SU-DHL-6 (cell line): ENCODE measurements at regions not wholly inside any gene's neighbourhood (a gene's known extent, or its start where the extent isn't known, plus 50 kb on each side); places are given as distances from the start of the nearest gene placed in this dataset.

ENCODE experiments used
- EZH2phosphoT487 ChIP-seq: fragments of 200-600 bp; sonication (generic), shearing (Covaris generic); conservative IDR thresholded peaks from 2 replicates; pipeline ENCODE4 v1.6.1; 2018; ENCODE audit warnings: mild to moderate bottlenecking, antibody characterized with exemption, low read length, moderate library complexity, mixed read lengths
- TF ChIP-seq, protein P1 (sequence below): fragments of 200-600 bp; sonication (generic); IDR thresholded peaks from one replicate; pipeline ENCODE4 v1.5.1; 2017; ENCODE audit warnings: antibody characterized with exemption, mild to moderate bottlenecking, low read length, moderate library complexity; ENCODE audit not compliant: insufficient read depth, poor library complexity, severe bottlenecking

DNA sequence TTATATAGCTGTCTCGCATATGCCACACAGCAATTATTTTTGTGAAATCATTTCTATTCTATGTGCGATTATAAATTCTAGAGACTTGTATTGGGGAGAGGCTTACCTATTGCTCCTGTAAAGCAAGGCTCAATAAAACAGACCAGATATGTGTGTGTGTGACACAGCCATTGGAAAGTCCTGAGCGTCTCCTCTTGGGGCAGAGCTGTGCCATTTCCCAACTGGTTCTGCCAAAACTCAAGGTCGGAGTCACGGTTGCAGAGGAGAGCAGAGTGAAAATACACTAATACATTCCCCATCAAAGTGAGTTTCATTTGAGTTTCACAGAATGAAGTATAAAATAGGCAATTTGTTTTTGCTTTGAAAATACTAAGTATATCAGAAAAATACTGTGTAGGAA, 567.4 kb upstream of the FZD8 start:
- TF ChIP-seq, protein P1, sequence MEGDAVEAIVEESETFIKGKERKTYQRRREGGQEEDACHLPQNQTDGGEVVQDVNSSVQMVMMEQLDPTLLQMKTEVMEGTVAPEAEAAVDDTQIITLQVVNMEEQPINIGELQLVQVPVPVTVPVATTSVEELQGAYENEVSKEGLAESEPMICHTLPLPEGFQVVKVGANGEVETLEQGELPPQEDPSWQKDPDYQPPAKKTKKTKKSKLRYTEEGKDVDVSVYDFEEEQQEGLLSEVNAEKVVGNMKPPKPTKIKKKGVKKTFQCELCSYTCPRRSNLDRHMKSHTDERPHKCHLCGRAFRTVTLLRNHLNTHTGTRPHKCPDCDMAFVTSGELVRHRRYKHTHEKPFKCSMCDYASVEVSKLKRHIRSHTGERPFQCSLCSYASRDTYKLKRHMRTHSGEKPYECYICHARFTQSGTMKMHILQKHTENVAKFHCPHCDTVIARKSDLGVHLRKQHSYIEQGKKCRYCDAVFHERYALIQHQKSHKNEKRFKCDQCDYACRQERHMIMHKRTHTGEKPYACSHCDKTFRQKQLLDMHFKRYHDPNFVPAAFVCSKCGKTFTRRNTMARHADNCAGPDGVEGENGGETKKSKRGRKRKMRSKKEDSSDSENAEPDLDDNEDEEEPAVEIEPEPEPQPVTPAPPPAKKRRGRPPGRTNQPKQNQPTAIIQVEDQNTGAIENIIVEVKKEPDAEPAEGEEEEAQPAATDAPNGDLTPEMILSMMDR: no peak
- TF ChIP-seq EZH2phosphoT487: no peak
